AG10803 (cell line): ENCODE measurements at regions not wholly inside any gene's neighbourhood (a gene's known extent, or its start where the extent isn't known, plus 50 kb on each side); places are given as distances from the start of the nearest gene placed in this dataset.

Experiments used
- DNase-seq: peaks from one replicate; pipeline ENCODE4 v3.0.0; 2010; ENCODE audit warnings: low read depth
- H3K4me3 ChIP-seq: 2 replicates; pipeline ENCODE4 v1.5.1; 2011; ENCODE audit warnings: mild to moderate bottlenecking, low read length, control low read depth
- TF ChIP-seq, protein P1 (sequence below): conservative IDR thresholded peaks from 2 replicates; pipeline ENCODE4 v1.5.1; 2011; ENCODE audit warnings: mild to moderate bottlenecking, low read length, control low read depth, inconsistent platforms

DNA sequence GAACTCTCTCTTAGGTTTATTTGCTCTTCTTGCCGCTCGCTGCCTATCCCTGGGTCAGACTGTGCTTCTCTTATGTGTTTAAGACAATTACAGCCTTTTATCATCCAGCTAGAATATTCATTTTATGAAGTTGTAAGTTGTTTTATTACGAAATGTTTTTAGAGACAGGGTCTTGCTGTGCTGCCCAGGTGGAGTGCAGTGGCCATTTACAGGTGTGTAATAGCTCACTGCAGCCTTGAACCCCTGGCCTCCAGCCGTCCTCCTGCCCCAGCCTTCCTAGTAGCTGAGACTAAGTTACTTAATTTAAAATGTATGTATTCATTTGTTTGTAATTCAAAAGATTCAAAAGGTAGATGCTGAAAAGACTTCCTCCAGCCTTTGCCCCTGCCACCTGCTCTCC, 99.0 kb upstream of the KIF26B start:
- TF ChIP-seq, protein P1, sequence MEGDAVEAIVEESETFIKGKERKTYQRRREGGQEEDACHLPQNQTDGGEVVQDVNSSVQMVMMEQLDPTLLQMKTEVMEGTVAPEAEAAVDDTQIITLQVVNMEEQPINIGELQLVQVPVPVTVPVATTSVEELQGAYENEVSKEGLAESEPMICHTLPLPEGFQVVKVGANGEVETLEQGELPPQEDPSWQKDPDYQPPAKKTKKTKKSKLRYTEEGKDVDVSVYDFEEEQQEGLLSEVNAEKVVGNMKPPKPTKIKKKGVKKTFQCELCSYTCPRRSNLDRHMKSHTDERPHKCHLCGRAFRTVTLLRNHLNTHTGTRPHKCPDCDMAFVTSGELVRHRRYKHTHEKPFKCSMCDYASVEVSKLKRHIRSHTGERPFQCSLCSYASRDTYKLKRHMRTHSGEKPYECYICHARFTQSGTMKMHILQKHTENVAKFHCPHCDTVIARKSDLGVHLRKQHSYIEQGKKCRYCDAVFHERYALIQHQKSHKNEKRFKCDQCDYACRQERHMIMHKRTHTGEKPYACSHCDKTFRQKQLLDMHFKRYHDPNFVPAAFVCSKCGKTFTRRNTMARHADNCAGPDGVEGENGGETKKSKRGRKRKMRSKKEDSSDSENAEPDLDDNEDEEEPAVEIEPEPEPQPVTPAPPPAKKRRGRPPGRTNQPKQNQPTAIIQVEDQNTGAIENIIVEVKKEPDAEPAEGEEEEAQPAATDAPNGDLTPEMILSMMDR = no peak
- DNase-seq = no peak
- no peak overlapping the region for H3K4me3 ChIP-seq

DNA sequence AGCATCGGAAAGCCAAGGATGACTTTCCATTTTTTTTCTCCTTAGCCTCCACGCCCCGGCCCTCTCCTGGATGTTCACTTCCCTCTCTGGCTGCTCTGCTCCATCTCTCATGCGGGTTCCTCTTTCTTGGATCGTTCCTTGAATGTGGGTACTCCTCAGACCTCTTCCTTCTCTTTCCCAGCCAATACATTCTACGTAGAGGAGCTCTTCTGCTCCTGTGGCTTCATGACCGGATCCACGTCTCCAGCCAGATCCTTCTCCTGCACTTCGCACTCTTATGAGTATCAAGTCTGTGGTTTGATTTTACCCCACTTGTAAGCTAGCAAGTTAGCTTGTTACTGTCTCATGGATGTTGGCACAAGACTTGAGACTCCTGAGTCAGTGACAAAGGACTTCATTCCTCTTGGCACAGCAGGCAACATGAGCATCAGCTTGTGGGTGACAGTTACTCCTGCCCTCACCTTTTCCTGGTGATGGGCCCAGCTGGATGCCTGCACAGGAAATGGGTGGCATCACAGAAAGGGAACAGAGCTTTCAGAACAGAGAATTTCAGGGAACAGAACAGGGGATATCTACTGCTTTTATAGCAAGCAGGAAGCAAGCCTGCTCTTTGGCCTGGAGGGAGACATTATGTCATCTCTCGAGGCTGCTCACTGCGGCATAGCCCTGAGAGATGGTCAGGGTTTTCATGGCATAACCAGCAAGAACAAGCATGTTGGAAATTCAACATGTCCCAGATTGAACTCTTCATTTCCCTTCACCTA, 100.1 kb upstream of the KIF26B start:
- no peak for DNase-seq
- no peak overlapping the region for H3K4me3 ChIP-seq
- TF ChIP-seq, protein P1 = no peak

DNA sequence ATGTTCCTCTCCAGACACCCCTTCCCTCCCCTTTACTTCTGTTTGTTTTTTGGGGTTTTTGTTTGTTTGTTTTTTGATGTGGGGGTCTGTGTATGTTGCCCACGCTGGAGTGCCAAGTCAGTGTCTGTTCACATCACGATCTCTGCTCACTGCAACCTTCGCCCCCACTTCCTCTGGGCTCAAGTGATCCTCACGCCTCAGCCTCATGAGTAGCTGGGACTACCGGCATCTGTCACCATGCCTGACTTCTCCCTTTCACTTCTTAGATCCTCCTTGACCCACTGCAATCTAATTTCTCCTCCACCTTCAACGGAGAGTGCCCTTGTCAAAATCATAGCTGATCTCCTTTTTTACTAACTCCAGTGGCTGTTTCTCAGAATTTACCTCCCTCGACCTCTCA, 100.7 kb upstream of the KIF26B start:
- TF ChIP-seq, protein P1 = no peak
- no peak overlapping the region for H3K4me3 ChIP-seq
- DNase-seq = no peak

DNA sequence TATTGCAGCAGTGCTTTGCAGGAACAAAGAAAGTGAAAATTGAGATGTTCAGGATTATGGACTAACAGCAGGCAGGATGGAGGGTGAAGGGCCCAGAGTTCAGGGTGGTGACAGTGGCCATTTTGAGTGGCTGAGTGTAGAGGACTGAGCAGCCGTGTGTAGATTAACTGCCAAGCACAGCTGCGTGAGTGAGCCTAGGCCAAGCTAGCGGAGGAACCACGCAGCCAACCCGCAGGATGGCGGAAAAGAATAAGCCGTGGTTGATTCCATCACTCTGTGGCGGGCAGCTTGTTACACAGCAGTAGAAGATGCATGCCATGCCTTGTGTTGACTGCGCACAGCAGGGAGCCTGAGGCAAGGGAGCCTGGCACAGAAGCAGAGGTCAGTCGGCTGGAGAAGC, 102.5 kb upstream of the KIF26B start:
- DNase-seq = no peak

DNA sequence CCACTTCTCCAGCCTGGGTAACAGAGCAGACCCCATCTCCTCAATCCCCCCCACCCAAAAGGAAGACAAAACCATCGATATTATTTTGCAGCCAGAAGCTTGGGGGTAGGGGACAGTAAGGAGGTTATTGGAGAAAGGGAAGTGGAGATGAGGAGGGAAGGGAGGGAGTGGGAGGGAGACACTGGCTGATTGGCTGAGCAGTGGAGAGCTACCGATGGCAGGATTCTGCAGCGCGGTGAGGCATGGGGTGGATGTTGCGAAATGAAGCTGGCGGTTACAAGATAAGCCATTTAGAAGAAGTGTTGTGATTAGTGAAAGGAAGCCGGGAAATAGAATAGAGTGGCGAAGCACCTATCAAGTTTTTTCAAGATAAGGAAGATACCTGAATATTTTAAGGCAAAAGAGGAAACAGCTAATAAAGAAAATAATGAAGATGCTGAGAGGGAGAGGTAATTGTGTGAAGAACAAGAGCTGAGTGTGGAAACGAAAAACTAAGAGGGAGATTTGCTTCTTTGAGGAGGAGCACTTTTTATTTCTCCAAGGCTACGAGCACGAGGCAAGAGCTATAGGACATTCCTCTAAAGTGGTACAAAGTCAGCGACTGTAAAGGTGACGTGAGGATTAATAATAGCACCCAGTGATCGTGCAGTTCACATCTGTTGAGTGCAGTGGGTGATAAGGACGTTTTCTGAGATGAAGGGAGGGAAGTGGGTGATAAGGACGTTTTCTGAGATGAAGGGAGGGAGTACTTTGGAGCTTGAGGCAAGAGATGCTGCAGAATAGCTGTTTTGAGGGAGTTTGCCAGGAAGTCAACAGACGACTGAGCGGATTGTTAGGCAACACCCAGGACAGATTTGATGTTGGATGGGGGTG, 103.2 kb upstream of the KIF26B start:
- no peak for DNase-seq

More for the DNA sequence above, 102.5 kb upstream of the KIF26B start:
- no peak overlapping the region for H3K4me3 ChIP-seq
- TF ChIP-seq, protein P1 = no peak

DNA sequence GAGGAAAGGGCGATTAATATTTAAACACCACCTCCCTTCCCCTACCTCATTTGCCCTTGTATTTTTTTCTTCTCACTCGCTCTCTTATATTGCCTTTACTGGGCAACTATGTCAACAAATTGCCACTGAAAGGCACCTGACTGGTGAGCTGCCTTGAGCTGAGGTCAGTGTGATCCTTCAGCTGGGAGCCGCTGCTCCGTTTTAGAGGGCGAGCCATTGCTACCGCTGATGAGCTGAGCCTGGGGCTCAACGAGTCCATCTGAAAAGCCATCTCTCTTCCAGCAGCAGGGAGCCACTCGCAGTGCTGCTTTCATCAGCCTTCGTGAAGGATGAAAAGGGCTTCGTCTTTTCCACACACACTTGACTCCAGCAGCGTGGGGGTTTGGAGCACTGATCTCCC, 108.0 kb upstream of the KIF26B start:
- TF ChIP-seq, protein P1 = no peak
- DNase-seq = no peak
- no peak overlapping the region for H3K4me3 ChIP-seq

More for the DNA sequence above, 103.2 kb upstream of the KIF26B start:
- TF ChIP-seq, protein P1 = no peak
- no peak overlapping the region for H3K4me3 ChIP-seq
